ENCODE measurements at regions not wholly inside any gene's neighbourhood (a gene's known extent, or its start where the extent isn't known, plus 50 kb on each side); places are given as distances from the start of the nearest gene placed in this dataset.
A peak's percentile ranks its signal among the peaks of the same experiment; 100 is the strongest.
"Not testable (repeated sequence)": the region's sequence is repeated elsewhere in the genome, so short reads cannot be mapped to it uniquely, and the experiment has no call there.

DNA sequence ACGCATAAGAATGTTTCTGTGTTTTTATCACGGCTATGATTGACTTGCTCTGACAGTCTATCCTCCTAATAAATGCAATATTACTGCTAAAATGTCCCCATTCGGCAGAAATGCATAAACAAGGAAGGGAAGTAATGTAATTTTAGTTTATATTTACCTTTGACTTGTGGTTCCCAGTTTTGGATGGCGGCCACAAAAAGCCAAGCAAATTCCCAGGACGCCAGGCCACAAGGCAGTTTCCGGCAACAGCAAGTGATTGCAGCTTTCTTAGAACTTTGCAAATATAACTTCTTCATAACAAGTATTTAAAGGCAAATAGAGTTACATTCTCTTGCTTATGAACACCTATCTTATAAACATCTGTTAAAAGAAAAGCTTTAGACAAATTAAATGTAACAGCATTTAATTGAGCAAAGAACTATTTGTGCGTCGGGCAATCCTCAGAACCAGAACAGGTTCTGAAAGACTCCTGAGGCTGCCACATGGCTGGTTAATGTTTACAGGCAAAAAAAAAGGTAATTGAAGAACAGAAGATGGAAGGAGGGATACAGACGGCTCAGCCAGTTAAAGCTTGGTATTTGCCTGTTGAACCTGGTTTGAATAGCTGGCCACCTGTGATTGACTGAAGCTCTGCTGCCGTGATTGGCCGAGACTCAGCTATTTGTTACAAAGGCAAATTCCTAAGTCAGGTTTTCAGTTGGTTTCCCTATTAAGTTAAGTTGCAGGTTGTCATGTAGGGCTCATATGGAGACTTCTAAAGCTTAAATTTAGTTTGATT, 80.8 kb downstream of the C21orf91 start:
- DNase-seq = no peak

DNA sequence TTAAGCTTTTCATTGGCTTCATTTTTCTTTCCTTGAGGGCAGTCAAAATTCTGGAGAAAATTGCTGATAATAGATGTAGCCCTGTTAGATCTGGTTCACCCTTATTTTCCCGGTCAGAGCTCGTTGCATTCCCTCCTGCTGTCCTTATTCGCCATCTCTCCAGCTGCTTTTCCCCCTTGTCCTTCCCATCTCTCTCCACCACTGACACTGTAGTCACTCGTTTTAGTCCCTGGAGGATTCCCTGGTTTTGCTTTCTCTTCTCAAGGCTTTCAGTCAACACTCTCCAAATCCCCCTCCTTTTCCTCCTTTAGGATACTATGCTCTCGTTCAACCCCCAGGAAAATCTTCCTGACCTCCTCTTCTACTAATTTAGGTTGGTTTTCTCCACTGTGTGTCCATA, 83.1 kb downstream of the C21orf91 start:
- no peak for DNase-seq

DNA sequence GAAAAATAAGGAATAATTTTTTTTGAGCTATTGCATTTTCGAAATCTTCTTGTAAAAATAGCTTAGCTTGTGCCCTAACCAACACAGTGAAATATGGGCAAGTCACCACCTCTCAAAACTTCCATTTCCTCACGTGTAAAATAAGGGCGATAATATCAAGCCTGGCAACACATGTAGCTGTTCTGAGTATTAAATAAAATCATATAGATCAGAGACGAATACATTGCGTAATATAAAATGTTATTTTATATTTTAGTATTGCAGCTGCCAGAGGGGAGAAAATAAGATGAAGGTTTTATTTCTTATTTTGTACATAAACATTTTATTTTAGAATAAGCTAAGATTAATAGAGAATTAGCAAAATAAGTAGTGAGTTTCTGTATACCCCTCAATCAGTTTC, 85.9 kb downstream of the C21orf91 start:
- no peak for DNase-seq

DNA sequence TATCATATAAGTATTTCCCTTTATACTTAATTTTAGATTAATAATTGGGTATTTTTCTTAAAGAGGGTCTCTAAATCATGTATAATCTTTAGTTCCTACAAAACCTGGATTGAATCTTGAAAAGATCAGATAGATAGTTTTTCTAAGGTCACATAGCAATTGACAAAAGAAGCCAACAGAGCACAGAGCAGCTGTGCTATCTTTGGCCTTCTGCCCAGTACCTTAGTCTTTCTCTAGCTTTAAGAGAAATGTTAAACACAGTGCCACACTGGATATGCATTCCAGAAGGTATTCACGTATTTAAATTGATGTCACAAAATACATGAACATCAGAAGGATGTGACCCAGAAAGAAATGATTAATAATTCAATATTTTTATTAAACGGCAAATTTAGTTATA, 86.8 kb downstream of the C21orf91 start:
- DNase-seq = no peak

DNA sequence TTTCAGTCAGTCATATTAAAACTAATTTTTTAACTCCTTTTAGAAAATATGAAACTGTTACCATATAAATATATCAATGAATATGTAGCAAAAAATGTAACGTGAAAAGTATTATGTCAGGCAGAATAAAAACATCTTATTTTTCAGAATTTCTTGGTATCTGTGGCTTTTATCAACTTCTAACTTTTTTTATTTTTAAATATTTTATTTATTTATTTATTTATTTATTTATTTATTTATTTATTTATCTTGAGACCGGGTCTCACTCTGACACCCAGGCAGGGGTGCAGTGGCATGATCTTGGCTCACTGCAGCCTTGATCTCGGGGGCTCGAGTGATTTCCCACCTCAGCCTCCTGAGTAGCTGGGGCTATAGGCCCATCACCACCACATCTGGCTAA, 87.6 kb downstream of the C21orf91 start:
- DNase-seq = no peak

DNA sequence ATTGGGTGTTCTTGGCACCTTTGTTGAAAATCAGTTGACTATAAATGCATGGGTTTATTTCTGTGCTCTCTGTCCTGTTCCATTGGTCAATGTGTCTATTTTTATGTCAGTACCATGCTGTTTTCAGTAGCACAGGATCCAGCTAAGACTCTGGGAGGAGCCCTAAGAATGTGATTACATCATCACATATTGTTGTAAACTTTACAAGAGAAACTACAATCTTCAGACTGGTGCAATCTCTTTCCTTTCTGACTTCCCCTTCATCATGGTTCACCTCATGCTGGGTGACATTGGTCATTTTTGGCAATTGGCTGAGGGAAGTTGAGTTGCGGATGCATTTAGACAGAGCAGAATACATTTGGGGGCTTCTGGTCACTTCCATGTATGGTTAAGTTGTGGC, 88.4 kb downstream of the C21orf91 start:
- DNase-seq = no peak

DNA sequence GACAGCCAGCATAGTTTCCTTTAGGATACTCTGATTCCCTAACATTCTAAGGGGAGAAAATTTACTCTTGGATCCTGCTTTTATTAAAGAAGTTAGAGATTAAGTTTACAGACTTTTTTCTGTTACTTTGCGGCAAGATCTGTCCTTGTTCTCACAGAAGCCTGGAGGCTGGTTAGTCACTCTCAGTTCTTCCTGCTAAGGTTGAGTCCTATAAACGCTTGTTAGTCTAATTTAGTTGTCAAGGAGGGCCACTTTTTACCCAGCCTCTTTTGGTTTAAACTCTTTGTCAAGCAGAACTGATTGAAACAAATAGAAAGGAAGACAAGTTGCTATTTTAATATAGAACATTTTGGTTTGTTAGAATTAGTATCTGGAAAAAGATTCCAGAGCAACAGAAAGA, 89.7 kb downstream of the C21orf91 start:
- no peak for DNase-seq

DNA sequence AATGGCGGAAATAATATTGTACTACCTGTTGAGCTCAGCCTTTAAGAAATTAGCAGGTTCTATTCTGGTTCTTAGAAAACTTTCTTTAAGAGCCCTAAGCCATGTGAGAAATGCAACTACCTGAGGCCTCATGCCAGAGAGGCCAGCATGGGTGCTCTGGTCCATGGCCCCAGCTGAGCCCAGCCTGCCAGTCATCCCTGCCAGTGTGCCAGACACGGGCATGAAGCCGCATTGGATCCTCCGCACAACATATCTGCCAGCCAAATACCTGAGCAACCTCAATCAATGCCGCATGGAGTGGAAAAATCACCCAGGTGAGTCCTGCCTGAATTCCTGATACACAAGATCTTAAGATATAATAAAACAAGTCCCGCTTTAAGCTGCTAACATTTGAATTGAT, 91.8 kb downstream of the C21orf91 start:
- no peak for DNase-seq

DNA sequence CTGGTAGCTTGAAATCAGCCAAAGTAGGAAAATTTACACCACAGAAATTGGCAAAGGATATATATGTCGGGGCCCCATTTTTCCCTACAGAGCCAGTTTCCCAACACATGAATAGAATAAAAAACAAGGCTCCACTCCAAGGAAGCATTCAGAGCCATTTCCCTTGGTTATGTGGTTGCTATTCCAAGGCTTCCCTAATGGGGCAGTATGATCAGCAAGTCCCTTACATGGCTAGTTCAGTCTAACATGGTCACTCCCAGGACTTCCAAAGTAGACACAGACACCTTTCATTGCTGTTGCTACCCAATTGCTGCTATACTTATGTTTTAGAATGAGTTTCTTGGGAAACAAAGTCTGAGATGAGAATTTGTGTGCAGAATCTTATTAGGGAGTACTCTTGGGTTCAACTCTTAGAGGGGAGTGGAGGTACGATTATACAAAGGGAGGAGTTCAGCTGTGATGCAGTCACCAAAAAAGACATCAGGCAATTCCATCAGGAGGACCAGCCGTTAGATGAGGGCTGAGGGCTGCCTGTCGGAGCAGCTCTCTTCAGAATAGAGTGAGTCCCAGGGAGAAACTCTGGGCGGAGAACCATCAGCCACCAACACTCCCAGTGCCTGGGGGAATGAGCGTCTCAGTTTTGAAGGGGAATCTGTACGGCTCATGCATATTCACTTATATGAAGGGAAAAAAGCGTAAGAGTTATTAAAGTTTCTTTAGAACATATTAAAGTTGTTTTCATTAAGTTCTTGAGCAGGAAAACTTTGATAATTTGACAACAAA, 92.9 kb downstream of the C21orf91 start:
- peak; percentile 51 for DNase-seq

DNA sequence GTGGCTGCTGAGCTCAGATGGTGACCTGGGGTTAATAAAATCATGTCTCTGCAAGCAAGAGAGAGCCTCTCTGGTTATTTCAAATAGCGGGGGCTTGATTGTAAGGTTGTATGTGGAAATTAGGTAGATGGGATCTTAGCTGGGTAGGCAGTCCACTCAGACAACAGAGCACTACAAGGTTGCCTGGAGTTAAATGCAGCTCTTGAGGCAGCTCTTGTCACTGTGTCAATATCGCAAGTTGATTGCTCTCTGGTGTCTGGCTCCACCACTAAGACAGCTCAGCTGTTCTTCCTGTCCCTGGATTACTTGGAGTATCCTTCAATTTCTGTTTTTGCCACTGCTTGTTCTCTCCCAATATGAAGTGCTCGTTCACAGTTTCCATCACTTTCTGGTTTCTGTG, 93.8 kb downstream of the C21orf91 start:
- peak; percentile 97 for DNase-seq

DNA sequence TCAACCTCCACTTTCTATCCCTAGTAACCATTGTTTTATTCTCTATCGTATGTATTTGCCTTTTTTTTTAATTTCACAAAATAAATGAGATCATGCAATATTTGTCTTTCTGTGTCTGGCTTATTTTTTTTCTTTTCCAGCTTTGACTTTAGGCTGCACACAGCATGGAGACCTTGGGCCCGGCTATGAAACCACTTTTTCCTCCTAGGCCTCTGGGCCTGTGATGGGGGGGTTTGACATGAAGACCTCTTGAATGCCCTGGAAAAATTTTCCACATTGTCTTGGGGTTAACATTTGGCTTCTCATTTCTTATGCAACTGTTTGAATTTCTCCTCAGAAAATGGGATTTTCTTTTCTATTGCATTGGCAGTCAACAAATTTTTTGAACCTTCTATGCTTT, 100.2 kb upstream of the BTG3 start:
- no peak for DNase-seq

DNA sequence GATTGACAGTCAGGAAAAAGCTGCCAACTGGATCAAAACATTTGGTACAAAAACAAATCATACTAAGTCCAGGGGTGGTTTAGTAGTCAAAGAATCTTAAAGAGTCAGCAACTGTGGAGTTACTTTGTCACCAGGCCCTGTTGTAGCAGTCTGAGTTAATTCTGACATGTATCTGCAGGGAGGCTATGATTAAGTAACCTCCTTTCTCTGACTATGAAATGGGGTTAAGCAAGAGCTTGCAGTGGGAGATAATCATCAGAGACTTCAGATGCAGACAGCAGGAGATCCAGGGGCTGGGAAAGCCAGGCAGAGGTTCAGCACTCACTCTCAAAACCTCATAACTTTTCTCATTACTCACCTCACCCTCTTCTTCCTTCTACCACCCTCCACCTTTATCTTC, 99.2 kb upstream of the BTG3 start:
- DNase-seq = no peak

DNA sequence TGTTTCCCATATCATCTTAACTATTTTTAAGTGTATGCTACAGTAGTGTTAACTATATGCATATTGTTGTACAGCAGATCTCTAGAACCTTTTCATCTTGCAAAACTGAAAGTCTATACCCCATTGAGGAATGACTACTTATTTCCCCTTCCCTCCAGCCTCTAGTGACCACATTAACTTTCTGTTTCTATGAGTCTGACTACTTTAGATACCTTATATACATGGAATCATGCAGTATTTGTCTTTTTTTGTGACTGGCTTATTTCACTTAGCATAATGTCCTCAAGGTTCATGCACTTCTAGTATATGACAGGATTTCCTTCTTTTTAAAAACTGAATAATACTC, 96.5 kb upstream of the BTG3 start:
- no peak for DNase-seq

DNA sequence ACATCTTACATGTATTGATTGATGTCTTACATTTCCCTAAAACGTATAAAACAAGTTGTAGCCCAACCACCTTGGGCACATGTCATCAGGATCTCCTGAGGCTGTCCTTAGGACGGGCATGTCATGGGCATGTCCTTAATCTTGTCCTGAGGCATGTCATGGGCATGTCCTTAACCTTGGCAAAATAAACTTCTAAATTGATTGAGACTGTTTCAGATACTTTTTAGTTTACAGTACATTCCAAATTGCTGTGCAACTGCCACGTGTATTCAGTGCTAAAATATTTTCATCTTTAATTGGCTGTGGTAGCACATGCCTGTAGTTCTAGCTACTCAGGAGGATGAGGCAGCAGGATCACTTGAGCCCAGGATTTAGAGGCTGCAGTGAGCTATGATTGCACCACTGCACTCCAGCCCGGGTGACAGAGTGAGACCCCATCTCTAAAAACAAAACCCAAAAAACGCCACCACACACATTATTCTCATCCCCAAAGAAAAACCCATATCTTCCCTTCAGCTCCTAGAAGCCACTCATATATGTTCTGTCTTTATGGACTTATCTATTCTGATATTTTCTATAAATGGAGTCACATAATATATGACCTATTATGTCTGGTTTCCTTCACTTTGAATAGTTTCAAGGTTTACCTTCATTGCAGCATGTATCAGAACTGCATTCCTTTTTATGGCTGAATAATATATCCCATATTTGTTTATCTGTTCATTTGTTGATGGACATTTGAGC, 96.0 kb upstream of the BTG3 start:
- no peak for DNase-seq

DNA sequence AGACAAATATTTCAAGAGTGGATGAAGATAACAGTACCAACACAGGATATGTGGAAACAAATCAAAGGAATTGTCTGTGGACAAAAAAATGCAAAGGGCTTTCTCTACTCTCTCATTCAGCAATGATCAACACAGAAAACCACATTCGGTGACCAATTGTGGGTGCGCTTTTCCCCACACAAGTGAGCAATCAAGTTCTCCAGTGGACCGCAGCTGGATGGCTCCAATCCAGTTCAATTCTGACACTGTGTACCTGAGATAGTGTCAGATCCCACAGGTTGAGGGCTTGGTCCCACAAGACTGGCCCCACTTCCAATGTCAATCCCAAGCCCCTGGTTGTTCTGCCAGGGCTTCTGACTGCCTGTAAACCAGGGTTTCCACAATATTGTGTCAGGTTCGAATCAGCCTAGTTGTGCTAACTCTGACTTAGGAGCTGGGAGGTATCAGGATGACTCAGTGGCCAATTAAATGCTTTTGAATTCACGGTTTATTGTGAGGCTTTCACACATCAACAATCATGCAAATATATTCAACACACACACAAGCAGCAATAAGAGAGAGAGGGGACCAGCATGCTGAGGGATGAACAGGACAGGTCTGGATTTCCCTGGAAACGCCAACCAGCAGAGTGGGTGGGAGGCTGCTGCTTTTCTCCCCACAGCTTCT, 87.0 kb upstream of the BTG3 start:
- no peak for DNase-seq

DNA sequence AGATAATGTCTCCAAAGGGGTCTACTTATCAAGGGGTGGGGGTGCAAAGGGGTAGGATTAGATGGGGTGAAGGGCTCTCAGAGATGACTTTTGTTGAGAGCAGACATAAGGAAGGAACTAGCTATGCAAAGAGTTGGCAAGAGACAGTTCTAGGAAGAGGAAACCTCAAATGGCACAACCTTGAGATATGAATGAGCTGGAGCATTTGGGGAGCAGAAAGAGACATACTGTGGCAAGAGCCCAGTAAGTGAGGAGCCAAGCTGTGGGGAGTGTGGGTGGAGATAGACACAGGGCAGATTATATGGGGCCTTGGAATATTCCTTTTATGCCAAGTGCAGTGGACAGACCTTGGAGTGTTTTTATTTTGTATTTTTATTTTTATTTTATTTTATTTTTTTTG, 84.8 kb upstream of the BTG3 start:
- no peak for DNase-seq

DNA sequence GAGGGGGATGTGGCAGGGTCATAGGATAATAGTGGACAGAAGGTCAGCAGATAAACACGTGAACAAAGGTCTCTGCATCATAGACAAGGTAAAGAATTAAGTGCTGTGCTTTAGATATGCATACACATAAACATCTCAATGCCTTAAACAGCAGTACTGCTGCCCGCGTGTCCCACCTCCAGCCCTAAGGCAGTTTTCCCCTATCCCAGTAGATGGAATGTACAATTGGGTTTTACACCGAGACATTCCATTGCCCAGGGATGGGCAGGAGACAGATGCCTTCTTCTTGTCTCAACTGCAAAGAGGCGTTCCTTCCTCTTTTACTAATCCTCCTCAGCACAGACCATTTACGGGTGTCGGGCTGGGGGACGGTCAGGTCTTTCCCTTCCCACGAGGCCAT, 81.7 kb upstream of the BTG3 start:
- not testable (repeated sequence) for DNase-seq

DNA sequence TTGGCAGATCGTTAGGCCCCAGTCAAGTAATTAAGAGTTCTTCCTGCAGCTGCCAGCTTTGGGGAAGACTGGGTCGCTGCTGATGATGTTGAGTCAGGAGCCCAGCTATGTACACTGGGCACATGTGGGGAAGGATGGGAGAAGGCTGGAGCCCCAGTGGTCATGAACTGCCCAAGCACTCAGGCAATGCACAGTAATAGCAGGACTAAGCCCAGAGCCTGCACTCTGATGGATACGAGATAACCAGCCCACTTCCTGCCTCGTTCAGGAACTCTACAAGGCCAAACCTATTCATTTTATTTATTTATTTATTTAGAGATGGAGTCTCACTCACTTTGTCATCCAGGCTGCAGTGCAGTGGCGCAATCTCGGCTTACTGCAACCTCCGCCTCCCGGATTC, 81.1 kb upstream of the BTG3 start:
- no peak for DNase-seq

DNA sequence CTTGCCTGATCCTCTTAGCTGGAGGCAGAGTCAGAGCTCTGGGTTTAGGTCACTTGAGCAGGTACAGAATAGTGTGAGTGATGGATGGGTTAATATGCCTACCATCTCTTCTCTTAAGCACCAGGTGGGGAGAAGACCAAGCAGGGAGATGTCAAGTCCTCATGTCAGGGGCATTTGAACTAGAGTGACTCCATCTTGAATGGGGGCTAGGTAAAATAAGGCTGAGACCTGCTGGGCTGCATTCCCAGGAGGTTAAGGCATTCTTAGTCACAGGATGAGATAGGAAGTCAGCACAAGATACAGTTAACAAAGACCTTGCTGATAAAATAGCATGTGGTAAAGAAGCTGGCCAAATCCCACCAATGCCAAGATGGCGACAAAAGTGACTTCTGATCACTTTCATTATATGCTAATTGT, 77.4 kb upstream of the BTG3 start:
- no peak for DNase-seq

DNA sequence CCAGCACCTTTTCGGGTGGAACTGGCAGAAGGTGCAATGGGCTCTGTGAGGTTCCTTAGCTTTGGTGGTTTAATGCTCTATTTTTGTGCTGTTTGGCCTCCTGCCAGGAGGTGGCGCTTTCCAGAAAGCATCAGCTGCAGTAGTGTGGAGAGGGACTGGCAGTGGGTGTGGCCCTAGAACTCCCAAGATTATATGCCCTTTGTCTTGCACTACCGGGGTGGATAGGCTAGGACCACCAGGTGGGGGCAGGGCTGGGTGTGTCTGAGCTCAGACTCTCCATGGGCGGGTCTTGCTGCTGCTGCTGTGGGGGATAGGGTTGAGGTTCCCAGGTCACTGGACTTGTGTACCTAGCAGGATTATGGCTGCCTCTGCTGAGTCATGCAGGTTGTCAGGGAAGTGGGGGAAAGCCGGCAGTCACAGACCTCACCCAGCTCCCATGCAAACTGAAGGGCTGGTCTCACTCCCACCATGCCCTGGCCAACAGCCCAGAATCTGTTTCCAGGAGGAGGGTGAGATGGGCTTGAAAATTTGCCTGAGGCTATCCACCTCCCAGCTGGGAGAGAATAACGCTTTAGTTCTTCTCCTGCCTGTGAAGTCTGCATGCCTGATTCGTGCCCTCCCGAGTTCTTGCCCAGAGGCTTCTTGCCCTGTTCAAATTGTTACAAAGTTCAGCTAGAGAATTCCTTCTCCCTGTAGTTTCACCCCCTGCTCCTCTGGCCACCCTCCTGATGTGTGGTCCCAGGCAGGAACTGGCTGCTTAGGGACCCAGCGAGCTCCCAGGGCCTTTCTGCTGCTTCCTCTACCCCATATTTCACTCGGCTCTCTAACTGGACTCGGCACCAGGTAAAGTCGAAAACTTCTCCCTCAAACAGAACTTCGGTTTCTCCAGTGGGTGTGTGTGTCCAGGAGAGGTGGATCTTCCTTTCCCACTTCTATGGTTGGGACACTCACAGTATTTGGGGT, 76.5 kb upstream of the BTG3 start:
- DNase-seq = no peak

DNA sequence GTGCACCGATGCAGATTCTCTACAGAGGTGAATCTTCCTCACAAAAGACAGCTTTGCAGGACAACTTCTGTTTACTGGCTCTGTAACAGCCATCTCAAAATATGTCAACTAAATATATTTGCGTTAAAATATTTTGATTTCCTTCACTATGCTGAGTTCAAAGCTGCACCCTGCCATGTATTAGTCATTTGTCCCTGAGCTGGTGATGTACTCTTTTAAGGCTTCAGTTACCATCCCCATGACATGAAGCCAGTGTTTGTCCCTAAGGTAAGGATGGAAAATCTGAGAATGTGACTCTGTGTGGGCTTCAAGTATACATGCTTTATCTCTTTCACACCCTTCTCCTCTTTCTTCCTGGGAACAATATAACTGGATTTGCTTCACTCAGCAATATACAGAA, 70.2 kb upstream of the BTG3 start:
- DNase-seq = no peak

DNA sequence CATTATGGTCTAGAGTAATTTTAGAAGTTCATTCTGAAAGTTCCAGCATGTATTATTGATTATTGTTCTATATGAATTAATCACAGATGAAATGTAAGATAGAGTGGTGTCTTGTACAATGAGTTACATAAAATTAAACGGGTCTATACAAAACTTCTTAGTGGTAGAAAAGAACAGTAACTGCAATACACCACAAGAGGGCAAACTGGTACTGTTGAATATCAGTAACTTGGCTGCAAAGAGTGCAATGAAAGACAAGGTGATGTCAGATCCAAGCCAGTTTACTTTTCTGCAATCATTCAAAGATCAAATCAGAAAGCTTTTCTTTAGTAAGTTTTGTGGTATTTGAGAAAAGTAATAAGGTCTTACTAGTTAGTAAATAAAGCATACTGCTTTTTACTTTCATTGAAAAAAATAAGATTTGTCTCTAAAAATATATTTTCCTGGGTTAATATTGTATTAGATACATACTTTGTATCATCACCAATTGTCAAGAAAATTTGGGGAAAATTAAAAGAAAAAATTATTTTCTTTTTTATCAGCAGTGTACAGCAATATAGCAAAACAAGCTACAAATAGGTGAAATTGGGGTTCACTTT, 66.4 kb upstream of the BTG3 start:
- DNase-seq = peak; percentile 76

Measured in NCI-H2227 treated with DMSO at 0.1 percent for 48 hours (cell line).